H1 (cell line): ENCODE measurements at regions not wholly inside any gene's neighbourhood (a gene's known extent, or its start where the extent isn't known, plus 50 kb on each side); places are given as distances from the start of the nearest gene placed in this dataset.

Experiments used
- CTCF ChIA-PET: fragments of 300-600 bp; sonication (Branson Sonifier 250); formaldehyde crosslinking; loops from one replicate; lab custom pipeline; 2021; ENCODE audit not compliant: partially characterized antibody; lab: Charles Lee
- POLR2A ChIA-PET: fragments of 300-600 bp; sonication (Branson Sonifier 250); formaldehyde crosslinking; loops from one replicate; lab custom pipeline; 2021; ENCODE audit warnings: inconsistent platforms; ENCODE audit not compliant: partially characterized antibody; lab: Charles Lee
- DNase-seq, 2 experiments: peaks; one replicate each; pipeline versions ENCODE4 v3.0.0 to v3.0.0-alpha.2; 2010 to 2022; ENCODE audit warnings: low spot score in 2 of 2, low read depth in 1 of 2, mixed read lengths in 1 of 2
- FAIRE-seq: peaks from 2 replicates; lab custom pipeline; 2011; peaks lifted over from hg19 to GRCh38; lab: Jason Lieb, UNC
- H2AFZ ChIP-seq: 2 replicates; pipeline ENCODE4 v1.8.1; 2012; ENCODE audit warnings: low read length, inconsistent platforms
- H2AK5ac ChIP-seq: 2 replicates; pipeline ENCODE4 v1.6.1; 2013; ENCODE audit warnings: low read depth, low read length
- H2BK120ac ChIP-seq: replicated peaks from 2 replicates; pipeline ENCODE3; 2013; ENCODE audit warnings: low read depth, low read length, inconsistent platforms
- H2BK12ac ChIP-seq: 2 replicates; pipeline ENCODE4 v1.6.1; 2013; ENCODE audit warnings: low read depth, low read length
- H2BK15ac ChIP-seq: 2 replicates; pipeline ENCODE4 v1.6.1; 2013; ENCODE audit warnings: low read length
- H2BK20ac ChIP-seq: 2 replicates; pipeline ENCODE4 v1.6.1; 2013; ENCODE audit warnings: low read length
- H2BK5ac ChIP-seq: 2 replicates; pipeline ENCODE4 v1.6.1; 2013; ENCODE audit warnings: low read depth, low read length
- H3K14ac ChIP-seq: 2 replicates; pipeline ENCODE4 v1.6.1; 2013; ENCODE audit warnings: inconsistent platforms; ENCODE audit not compliant: insufficient read length
- H3K18ac ChIP-seq: 2 replicates; pipeline ENCODE4 v1.6.1; 2013; ENCODE audit warnings: low read length; ENCODE audit errors: extremely low read depth
- H3K23ac ChIP-seq: 2 replicates; pipeline ENCODE4 v1.6.1; 2013; ENCODE audit warnings: inconsistent platforms; ENCODE audit not compliant: insufficient read length
- H3K23me2 ChIP-seq: 2 replicates; pipeline ENCODE4 v1.6.1; 2013; ENCODE audit warnings: low read depth, low read length
- H3K27ac ChIP-seq: 2 replicates; pipeline ENCODE4 v1.6.1; 2011; ENCODE audit warnings: low read depth, low read length, inconsistent platforms
- H3K27me3 ChIP-seq, 4 experiments: replicated peaks in 1 of 4; 1 replicate in 1 of 4; 2 replicates in 3 of 4; pipeline versions ENCODE4 v1.6.1 to v1.8.1; 2011 to 2013; ENCODE audit warnings: low read length in 3 of 4, mild to moderate bottlenecking in 3 of 4, inconsistent platforms in 2 of 4, mixed read lengths in 2 of 4, moderate library complexity in 1 of 4; ENCODE audit not compliant: control insufficient read depth in 3 of 4, insufficient read depth in 3 of 4; ENCODE audit errors: extremely low read depth in 1 of 4
- H3K36me3 ChIP-seq, 4 experiments: 2 replicates each; pipeline versions ENCODE4 v1.6.1 to v1.8.1; 2011 to 2013; ENCODE audit warnings: mild to moderate bottlenecking in 4 of 4, low read length in 3 of 4, moderate library complexity in 2 of 4, control low read depth in 1 of 4, inconsistent platforms in 1 of 4; ENCODE audit not compliant: insufficient read depth in 4 of 4, control insufficient read depth in 2 of 4
- H3K4ac ChIP-seq: replicated peaks from 2 replicates; pipeline ENCODE3; 2013; ENCODE audit warnings: low read length, low read depth, mixed read lengths, inconsistent platforms; ENCODE audit not compliant: insufficient read length
- H3K4me1 ChIP-seq, 4 experiments: replicated peaks in 1 of 4; 1 replicate in 1 of 4; 2 replicates in 3 of 4; pipeline versions ENCODE4 v1.6.1 to v1.8.1; 2011 to 2013; ENCODE audit warnings: low read length in 3 of 4, inconsistent platforms in 2 of 4, mixed read lengths in 1 of 4; ENCODE audit not compliant: insufficient read depth in 4 of 4, control insufficient read depth in 3 of 4
- H3K4me2 ChIP-seq, 2 experiments: 2 replicates each; pipeline versions ENCODE4 v1.6.1 to v1.8.1; 2011 to 2013; ENCODE audit warnings: low read depth in 2 of 2, low read length in 2 of 2, control low read depth in 1 of 2, inconsistent platforms in 1 of 2, mild to moderate bottlenecking in 1 of 2; ENCODE audit not compliant: insufficient read depth in 1 of 2
- H3K4me3 ChIP-seq, 4 experiments: fragments of 200-600, 300-600 bp in 1 of 4; sonication (generic), shearing (Covaris generic), sonication (Bioruptor Twin) in 1 of 4; 2 replicates each; pipeline versions ENCODE4 v1.5.1 to v1.8.1; 2011 to 2016; ENCODE audit warnings: low read length in 4 of 4, low read depth in 3 of 4, control low read depth in 2 of 4, inconsistent platforms in 2 of 4, mild to moderate bottlenecking in 2 of 4, mixed read lengths in 1 of 4, moderate library complexity in 1 of 4; ENCODE audit not compliant: insufficient read depth in 2 of 4; ENCODE audit errors: extremely low read depth in 1 of 4
- H3K56ac ChIP-seq: replicated peaks from 2 replicates; pipeline ENCODE3; 2013; ENCODE audit warnings: low read depth, mild to moderate bottlenecking, mixed read lengths, low read length, inconsistent platforms; ENCODE audit not compliant: insufficient read length
- H3K79me1 ChIP-seq: 2 replicates; pipeline ENCODE4 v1.6.1; 2013; ENCODE audit warnings: low read depth, low read length, control low read depth
- H3K79me2 ChIP-seq, 2 experiments: 2 replicates each; pipeline versions ENCODE4 v1.6.1 to v1.8.1; 2012 to 2013; ENCODE audit warnings: low read length in 2 of 2, mild to moderate bottlenecking in 2 of 2, inconsistent platforms in 1 of 2; ENCODE audit not compliant: insufficient read depth in 2 of 2, control insufficient read depth in 1 of 2
- H3K9ac ChIP-seq, 4 experiments: replicated peaks in 1 of 4; 1 replicate in 1 of 4; 2 replicates in 3 of 4; pipeline versions ENCODE4 v1.6.1 to v1.8.1; 2011 to 2013; ENCODE audit warnings: low read depth in 3 of 4, low read length in 3 of 4, control low read depth in 2 of 4, mild to moderate bottlenecking in 2 of 4, moderate library complexity in 2 of 4, inconsistent platforms in 1 of 4; ENCODE audit errors: extremely low read depth in 1 of 4
- H3K9me3 ChIP-seq, 2 experiments: 2 replicates each; pipeline versions ENCODE4 v1.6.1 to v1.8.1; 2012 to 2013; ENCODE audit warnings: mild to moderate bottlenecking in 2 of 2, moderate library complexity in 2 of 2, control low read depth in 1 of 2, inconsistent platforms in 1 of 2, low read depth in 1 of 2, low read length in 1 of 2, mixed read lengths in 1 of 2; ENCODE audit not compliant: insufficient read depth in 2 of 2
- H4K20me1 ChIP-seq, 2 experiments: replicated peaks in 1 of 2; 2 replicates each; pipeline versions ENCODE3 to v1.8.1; 2011 to 2013; ENCODE audit warnings: inconsistent platforms in 2 of 2, low read length in 2 of 2, mild to moderate bottlenecking in 1 of 2; ENCODE audit not compliant: insufficient read depth in 2 of 2, control insufficient read depth in 1 of 2
- H4K5ac ChIP-seq: 2 replicates; pipeline ENCODE4 v1.6.1; 2013; ENCODE audit warnings: low read length, low read depth, mixed read lengths, inconsistent platforms; ENCODE audit not compliant: insufficient read length
- H4K8ac ChIP-seq: 2 replicates; pipeline ENCODE4 v1.8.0; 2013; ENCODE audit warnings: mild to moderate bottlenecking, moderate library complexity, low read length, inconsistent platforms; ENCODE audit not compliant: insufficient read depth; ENCODE audit errors: extremely low read depth
- H4K91ac ChIP-seq: replicated peaks from 2 replicates; pipeline ENCODE3; 2013; ENCODE audit warnings: low read length, mixed read lengths, inconsistent platforms; ENCODE audit not compliant: insufficient read length
- ASH2L ChIP-seq: fragments of 200-600, 300-600 bp; sonication (generic); IDR thresholded peaks from one replicate; pipeline ENCODE4 v1.7.1; 2017; ENCODE audit warnings: low read length
- BRCA1 ChIP-seq: IDR thresholded peaks from 2 replicates; pipeline ENCODE4 v1.6.1; 2012; ENCODE audit warnings: low read depth, low read length, improper control_type of control experiment
- CEBPB ChIP-seq: IDR thresholded peaks from 2 replicates; pipeline ENCODE4 v1.6.1; 2012; ENCODE audit warnings: low read depth, low read length
- EP300 ChIP-seq, 2 experiments: IDR thresholded peaks; 1 replicate in 1 of 2; 2 replicates in 1 of 2; pipeline ENCODE4 v1.6.1; 2011 to 2012; ENCODE audit warnings: low read depth in 2 of 2, low read length in 2 of 2, mild to moderate bottlenecking in 2 of 2, borderline replicate concordance in 1 of 2, inconsistent platforms in 1 of 2, moderate library complexity in 1 of 2
- TEAD4 ChIP-seq: IDR thresholded peaks from 2 replicates; pipeline ENCODE4 v1.6.1; 2012; ENCODE audit warnings: low read depth, low read length, inconsistent platforms, mixed read lengths
- WGBS, 2 experiments: shearing (Covaris generic) in 1 of 2; methylation state at CpG; one replicate each; pipeline versions ENCODE4 v1.1.6 to v1.1.7; 2013 to 2015; ENCODE audit warnings: low lambda C conversion rate in 2 of 2, mixed read lengths in 2 of 2, inconsistent platforms in 1 of 2, low coverage in 1 of 2, missing lambda C conversion rate in 1 of 2; ENCODE audit not compliant: insufficient replicate concordance in 2 of 2, insufficient coverage in 1 of 2, insufficient read length in 1 of 2; ENCODE audit errors: extremely low coverage in 1 of 2, missing lambda C conversion rate in 1 of 2; 5-methylcytosine and 5-hydroxymethylcytosine counted together

DNA sequence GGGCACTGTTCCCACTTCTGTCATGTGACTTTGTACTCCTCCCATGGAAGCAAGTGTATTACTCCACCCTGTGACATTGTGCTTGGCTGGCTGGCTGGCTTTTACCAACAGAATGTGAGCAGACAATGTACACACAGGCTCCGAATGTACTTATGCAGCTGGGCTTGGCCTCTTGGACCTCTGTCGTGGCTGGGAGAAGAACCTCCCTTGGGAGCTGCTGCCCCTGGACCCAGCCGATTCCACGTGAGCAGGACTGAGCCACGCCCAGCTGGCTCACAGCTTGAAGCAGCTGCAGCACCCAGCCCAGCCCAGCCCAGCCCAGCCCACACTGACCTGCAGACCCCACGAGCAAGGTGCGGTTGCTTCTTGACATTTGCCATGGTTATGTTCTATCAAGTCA is 177.5 kb downstream of the RBFOX3 start:
- H4K20me1 ChIP-seq = peaks cover 0 to 3% of the 10 kb centered on the region in 2 experiments
- H3K9ac ChIP-seq = no peak overlapping the region
- ChIA-PET CTCF (interaction anchor here (1.1 to 1.2 kb wide), 2 partner anchors 180 to 275 kb away, joined by 3 read pairs; no protein-coding TSS in a partner anchor), POLR2A (no interaction called here)
- H3K4ac ChIP-seq = no peak overlapping the region
- no peak overlapping the region for H3K18ac ChIP-seq
- 96% methylated on average over 7 of the region's 7 CpGs; no CpG with 5 or more reads in 1 of the 2 experiments for WGBS, 2 experiments
- H3K4me1 ChIP-seq = no peaks in the 10 kb centered on the region
- no peak overlapping the region for H2BK12ac ChIP-seq
- H3K23me2 ChIP-seq = no peaks in the 10 kb centered on the region; the same call in 1 of the 2 replicates
- H3K9me3 ChIP-seq = no peaks in the 10 kb centered on the region
- no peaks in the 10 kb centered on the region for H3K79me1 ChIP-seq
- H3K4me2 ChIP-seq = no peak overlapping the region
- H2BK5ac ChIP-seq = no peak overlapping the region
- H2BK20ac ChIP-seq = no peak overlapping the region
- H3K14ac ChIP-seq = no peak overlapping the region
- TF ChIP-seq CEBPB (no peak), ASH2L (no peak), TEAD4 (no peak), BRCA1 (no peak), EP300 (IDR thresholded peaks at IDR 0.05; ENCODE audit: borderline replicate concordance in 1 of 2, low read depth in 2 of 2, low read length in 2 of 2) (no peak)
- H4K91ac ChIP-seq = no peak overlapping the region
- H3K36me3 ChIP-seq = no peaks in the 10 kb centered on the region
- H3K4me3 ChIP-seq = no peak overlapping the region
- H3K27ac ChIP-seq = no peak overlapping the region
- H2AK5ac ChIP-seq = no peak overlapping the region
- DNase-seq = no peak
- no peak overlapping the region for H4K8ac ChIP-seq
- FAIRE-seq = no peak
- no peak overlapping the region for H2AFZ ChIP-seq
- no peak overlapping the region for H3K23ac ChIP-seq
- no peak overlapping the region for H2BK120ac ChIP-seq
- H3K27me3 ChIP-seq = no peaks in the 10 kb centered on the region
- no peaks in the 10 kb centered on the region for H3K79me2 ChIP-seq
- no peak overlapping the region for H4K5ac ChIP-seq
- H2BK15ac ChIP-seq = no peak overlapping the region
- no peak overlapping the region for H3K56ac ChIP-seq
